ENCODE measurements at regions not wholly inside any gene's neighbourhood (a gene's known extent, or its start where the extent isn't known, plus 50 kb on each side); places are given as distances from the start of the nearest gene placed in this dataset.

GRCh38 chr9:118985851-118986250 lies 383.4 kb downstream of the BRINP1 start:
- no peak for TF ChIP-seq CTCF (IDR thresholded peaks at IDR 0.05)
- no peak for TF ChIP-seq EZH2 (IDR thresholded peaks at IDR 0.05)
- TF ChIP-seq EZH2phosphoT487 (IDR thresholded peaks at IDR 0.05), result no peak
